ENCODE measurements at regions not wholly inside any gene's neighbourhood (a gene's known extent, or its start where the extent isn't known, plus 50 kb on each side); places are given as distances from the start of the nearest gene placed in this dataset.

GRCh38 chr6:6920114-6920986 is 187.4 kb upstream of the RREB1 start:
- ChIA-PET CTCF (interaction anchor here (0.7 to 1.0 kb wide), 3 partner anchors 196 to 355 kb away, joined by 3 to 4 read pairs (median 3); no protein-coding TSS in a partner anchor), POLR2A (no interaction called here)

More at GRCh38 chr6:6920114-6920986, 187.4 kb upstream of the RREB1 start:
- TF ChIP-seq ZNF701 (tag by site-specific recombination; IDR thresholded peaks at IDR 0.05) = no peak
- no peak for TF ChIP-seq PBX3 (CRISPR knock-in tag; IDR thresholded peaks at IDR 0.05)
- TF ChIP-seq ZNF677 (tag by site-specific recombination; IDR thresholded peaks at IDR 0.05) = no peak
- TF ChIP-seq ZBTB26 (tag by site-specific recombination; optimal IDR thresholded peaks at IDR 0.05) = no peak
- no peak for TF ChIP-seq ZNF488 (tag by site-specific recombination; IDR thresholded peaks at IDR 0.05)
- TF ChIP-seq ZBTB7A (tag by site-specific recombination; IDR thresholded peaks at IDR 0.05; ENCODE audit: low read depth) = no peak
- TF ChIP-seq ZNF558 (tag by site-specific recombination; IDR thresholded peaks at IDR 0.05) = no peak
- TF ChIP-seq ZNF112 (tag by site-specific recombination; IDR thresholded peaks at IDR 0.05) = no peak
- no peak for TF ChIP-seq ZNF146 (tag by site-specific recombination; IDR thresholded peaks at IDR 0.05)
- TF ChIP-seq ZNF610 (tag by site-specific recombination; IDR thresholded peaks at IDR 0.05; ENCODE audit: borderline replicate concordance) = no peak
- no peak for TF ChIP-seq ZNF280D (tag by site-specific recombination; IDR thresholded peaks at IDR 0.05)
- no peak for TF ChIP-seq ZNF76 (tag by site-specific recombination; IDR thresholded peaks at IDR 0.05; ENCODE audit: borderline replicate concordance, low read depth)
- TF ChIP-seq ZBTB11 (tag by site-specific recombination; conservative IDR thresholded peaks at IDR 0.05; ENCODE audit: low read depth) = no peak
- no peak for TF ChIP-seq WT1 (tag by site-specific recombination; IDR thresholded peaks at IDR 0.05)
- TF ChIP-seq ZSCAN4 (tag by site-specific recombination; IDR thresholded peaks at IDR 0.05) = no peak
- TF ChIP-seq ZNF48 (tag by site-specific recombination; IDR thresholded peaks at IDR 0.05) = no peak
- no peak for TF ChIP-seq ZNF777 (tag by site-specific recombination; IDR thresholded peaks at IDR 0.05; ENCODE audit: borderline replicate concordance)
- no peak for TF ChIP-seq ZNF394 (tag by site-specific recombination; IDR thresholded peaks at IDR 0.05; ENCODE audit: borderline replicate concordance)
- H3K36me3 ChIP-seq (ENCODE audit: control insufficient read depth in 2 of 2, insufficient read depth in 1 of 2, low read length in 2 of 2) = no peaks in the 10 kb centered on the region
- no peaks in the 10 kb centered on the region for H3K9me3 ChIP-seq (ENCODE audit: control insufficient read depth, insufficient read depth, low read depth, low read length)
- H3K4me3 ChIP-seq (ENCODE audit: low read depth, low read length) = no peak overlapping the region
- no peaks in the 10 kb centered on the region for H3K4me1 ChIP-seq (ENCODE audit: control insufficient read depth, insufficient read depth, low read length)
- H3K27ac ChIP-seq (ENCODE audit: extremely low read depth, low read depth, low read length) = no peak overlapping the region

All from HEK293 (cell line).